PFSK-1 (cell line): ENCODE measurements at regions not wholly inside any gene's neighbourhood (a gene's known extent, or its start where the extent isn't known, plus 50 kb on each side); places are given as distances from the start of the nearest gene placed in this dataset.

Source experiments
- POLR2AphosphoS5 ChIP-seq: IDR thresholded peaks from 2 replicates; pipeline ENCODE4 v1.6.1; 2012; ENCODE audit warnings: low read depth, mild to moderate bottlenecking, control low read depth, low read length, moderate library complexity
- SIN3A ChIP-seq: IDR thresholded peaks from 2 replicates; pipeline ENCODE4 v1.6.1; 2012; ENCODE audit warnings: mild to moderate bottlenecking, low read length, moderate library complexity, borderline replicate concordance; ENCODE audit not compliant: insufficient read depth
- TAF1 ChIP-seq: IDR thresholded peaks from 2 replicates; pipeline ENCODE4 v1.6.1; 2012; ENCODE audit warnings: low read length, control low read depth, borderline replicate concordance; ENCODE audit not compliant: insufficient read depth
- TF ChIP-seq, protein P1 (sequence below), 2 experiments: IDR thresholded peaks; 2 replicates each; pipeline versions ENCODE4 v1.6.1 to v1.8.0; 2011 to 2012; ENCODE audit warnings: low read depth in 2 of 2, low read length in 2 of 2, control low read depth in 1 of 2, inconsistent platforms in 1 of 2, mild to moderate bottlenecking in 1 of 2, moderate library complexity in 1 of 2; ENCODE audit not compliant: insufficient read depth in 1 of 2

GRCh38 chr9:38249049-38249448 lies 143.5 kb upstream of the ALDH1B1 start:
- TF ChIP-seq POLR2AphosphoS5 (no peak), TAF1 (no peak), SIN3A (no peak)
- TF ChIP-seq, protein P1, sequence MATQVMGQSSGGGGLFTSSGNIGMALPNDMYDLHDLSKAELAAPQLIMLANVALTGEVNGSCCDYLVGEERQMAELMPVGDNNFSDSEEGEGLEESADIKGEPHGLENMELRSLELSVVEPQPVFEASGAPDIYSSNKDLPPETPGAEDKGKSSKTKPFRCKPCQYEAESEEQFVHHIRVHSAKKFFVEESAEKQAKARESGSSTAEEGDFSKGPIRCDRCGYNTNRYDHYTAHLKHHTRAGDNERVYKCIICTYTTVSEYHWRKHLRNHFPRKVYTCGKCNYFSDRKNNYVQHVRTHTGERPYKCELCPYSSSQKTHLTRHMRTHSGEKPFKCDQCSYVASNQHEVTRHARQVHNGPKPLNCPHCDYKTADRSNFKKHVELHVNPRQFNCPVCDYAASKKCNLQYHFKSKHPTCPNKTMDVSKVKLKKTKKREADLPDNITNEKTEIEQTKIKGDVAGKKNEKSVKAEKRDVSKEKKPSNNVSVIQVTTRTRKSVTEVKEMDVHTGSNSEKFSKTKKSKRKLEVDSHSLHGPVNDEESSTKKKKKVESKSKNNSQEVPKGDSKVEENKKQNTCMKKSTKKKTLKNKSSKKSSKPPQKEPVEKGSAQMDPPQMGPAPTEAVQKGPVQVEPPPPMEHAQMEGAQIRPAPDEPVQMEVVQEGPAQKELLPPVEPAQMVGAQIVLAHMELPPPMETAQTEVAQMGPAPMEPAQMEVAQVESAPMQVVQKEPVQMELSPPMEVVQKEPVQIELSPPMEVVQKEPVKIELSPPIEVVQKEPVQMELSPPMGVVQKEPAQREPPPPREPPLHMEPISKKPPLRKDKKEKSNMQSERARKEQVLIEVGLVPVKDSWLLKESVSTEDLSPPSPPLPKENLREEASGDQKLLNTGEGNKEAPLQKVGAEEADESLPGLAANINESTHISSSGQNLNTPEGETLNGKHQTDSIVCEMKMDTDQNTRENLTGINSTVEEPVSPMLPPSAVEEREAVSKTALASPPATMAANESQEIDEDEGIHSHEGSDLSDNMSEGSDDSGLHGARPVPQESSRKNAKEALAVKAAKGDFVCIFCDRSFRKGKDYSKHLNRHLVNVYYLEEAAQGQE (IDR thresholded peaks at IDR 0.05; ENCODE audit: insufficient read depth in 1 of 2, low read depth in 2 of 2, low read length in 2 of 2) = no peak
